GM21515 (cell line): ENCODE measurements at regions not wholly inside any gene's neighbourhood (a gene's known extent, or its start where the extent isn't known, plus 50 kb on each side); places are given as distances from the start of the nearest gene placed in this dataset.

Source experiments
- ATAC-seq: cut with Tn5 transposase; IDR thresholded peaks from one replicate; pipeline ENCODE4 v1.9.1; 2021; ENCODE audit not compliant: unreplicated experiment

GRCh38 chr20:60652046-60652445, 600.0 kb upstream of the CDH4 start:
- no peak for ATAC-seq

DNA sequence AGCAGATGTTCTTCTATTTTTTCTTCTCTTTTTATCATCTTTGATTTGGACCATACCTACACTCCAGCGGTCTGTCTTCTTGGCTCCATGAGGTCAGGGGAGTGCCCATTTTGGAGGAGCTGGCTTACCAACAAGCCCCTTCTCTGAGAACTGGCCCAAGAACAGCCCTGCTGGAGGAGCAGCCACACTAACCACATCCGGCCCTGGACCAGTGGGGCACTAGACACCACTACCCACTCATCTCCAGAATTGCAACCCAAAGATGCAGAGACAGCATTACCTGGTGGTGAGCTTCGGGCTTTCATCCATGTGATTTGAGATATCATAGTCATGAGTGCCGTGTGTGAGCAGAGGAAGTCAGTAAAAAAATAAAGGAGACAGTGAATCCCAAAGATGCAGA, 599.4 kb upstream of the CDH4 start:
- ATAC-seq, result no peak

DNA sequence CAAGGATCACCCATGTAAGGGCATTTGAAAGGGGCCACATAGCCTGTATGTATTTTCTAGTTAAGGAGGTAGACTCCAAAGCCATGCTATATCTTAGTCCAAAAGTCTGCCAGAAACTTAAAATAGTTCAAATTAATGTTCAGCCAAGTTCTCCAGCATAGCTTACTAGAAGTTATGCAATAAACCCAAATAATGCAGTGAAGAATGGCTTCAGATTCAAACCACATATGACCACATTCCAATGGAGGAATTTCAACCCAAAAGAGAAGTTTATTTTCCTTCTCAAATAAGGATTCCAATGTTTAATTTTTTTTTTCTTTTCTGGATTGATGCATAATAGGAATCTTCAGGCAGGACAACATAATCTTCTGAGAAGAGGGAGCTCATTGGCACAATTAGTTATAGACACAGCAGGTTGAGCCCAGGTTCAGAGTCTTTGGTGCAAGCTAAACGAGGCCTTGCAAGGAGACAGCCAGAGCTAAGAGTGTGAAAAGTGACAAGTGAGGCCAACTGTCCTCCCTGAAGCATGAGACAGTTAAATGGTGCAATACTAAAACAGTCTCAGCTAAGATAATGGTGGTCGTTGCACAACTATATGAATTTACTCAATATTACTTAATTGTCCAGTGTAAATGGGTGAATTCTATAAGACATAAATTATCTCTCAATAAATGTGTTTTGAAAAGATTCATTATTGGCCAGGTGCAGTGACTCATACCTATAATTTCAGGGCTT, 598.8 kb upstream of the CDH4 start:
- no peak for ATAC-seq

- no peak for ATAC-seq
Observed at GRCh38 chr20:60658681-60659080, 593.4 kb upstream of the CDH4 start.

DNA sequence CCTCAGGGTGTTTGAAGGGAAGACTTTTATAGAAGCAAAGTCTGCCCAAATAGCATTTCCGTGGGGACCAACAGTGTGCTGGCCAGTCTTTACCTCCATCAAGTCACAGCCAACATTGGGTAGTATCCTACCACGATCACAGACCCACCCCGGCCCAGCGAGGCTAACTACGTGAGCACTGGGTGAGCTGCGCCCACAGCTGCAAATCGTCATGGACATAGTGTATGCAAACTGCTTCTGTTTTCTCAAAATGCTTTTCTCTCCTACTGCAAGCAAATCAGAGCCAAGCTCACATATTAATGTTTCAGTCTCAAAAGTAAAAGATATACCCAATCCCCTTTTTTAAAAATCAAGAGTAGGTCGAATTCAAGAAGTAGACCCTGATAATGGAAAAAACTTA, 592.8 kb upstream of the CDH4 start:
- no peak for ATAC-seq

DNA sequence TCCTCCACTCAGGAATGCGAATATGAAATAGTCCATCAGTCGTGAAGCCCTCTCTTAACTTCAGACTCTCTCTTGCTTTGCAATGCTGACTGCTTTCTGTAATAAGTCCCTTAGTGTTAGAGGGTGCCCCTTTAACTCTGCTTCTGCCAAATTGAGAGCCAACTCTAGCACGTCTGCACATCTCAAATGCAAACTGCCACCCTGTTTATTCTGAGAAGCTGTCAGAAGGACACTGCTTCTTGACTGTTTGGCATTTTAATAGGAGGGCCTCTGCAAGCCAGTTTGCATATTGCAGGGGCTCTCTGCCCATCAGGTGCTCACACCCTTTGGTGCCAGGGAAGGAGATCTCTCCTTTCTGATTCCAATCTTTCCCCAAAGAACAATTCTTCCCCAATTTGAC, 589.8 kb upstream of the CDH4 start:
- no peak for ATAC-seq

DNA sequence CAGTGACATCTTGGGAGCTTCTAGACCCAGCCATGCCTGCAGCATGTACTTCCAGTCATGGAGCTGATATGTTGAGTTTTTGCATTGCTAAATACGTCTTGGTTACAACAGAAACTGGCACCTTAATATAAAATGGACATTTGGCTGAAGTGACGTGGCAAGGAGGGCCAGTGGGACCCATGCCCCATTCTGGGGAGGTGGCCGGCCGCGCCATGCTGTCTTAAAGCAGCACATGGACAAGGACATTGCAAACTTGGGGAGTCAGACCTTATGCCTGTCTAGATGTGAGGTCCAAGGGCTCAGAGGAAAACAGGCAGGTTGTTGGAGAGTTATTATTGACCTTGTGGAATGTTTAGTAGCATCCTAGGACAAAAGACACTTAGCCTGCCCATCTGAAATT, 588.0 kb upstream of the CDH4 start:
- no peak for ATAC-seq

DNA sequence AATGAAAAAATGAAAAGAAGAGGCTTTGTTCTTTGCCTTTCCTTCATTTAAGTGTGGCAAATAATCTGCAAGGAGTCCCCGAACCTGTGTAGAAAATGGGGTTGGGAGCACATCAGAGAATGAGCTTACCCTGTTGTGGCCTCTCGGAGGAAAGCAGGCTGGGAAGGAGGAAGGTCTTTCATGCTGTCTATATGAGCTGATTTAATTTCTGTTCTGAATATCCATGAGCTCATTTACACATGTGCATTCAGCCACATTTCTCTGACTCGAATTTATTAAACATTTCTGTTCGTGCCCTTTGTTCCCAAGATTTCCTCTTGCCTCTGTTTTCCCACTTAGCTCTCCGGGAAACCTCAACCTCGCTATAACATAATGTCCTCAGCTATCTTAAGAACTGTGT, 584.4 kb upstream of the CDH4 start:
- ATAC-seq, result no peak

- no peak for ATAC-seq
Observed at GRCh38 chr20:60669211-60669610, 582.9 kb upstream of the CDH4 start.

DNA sequence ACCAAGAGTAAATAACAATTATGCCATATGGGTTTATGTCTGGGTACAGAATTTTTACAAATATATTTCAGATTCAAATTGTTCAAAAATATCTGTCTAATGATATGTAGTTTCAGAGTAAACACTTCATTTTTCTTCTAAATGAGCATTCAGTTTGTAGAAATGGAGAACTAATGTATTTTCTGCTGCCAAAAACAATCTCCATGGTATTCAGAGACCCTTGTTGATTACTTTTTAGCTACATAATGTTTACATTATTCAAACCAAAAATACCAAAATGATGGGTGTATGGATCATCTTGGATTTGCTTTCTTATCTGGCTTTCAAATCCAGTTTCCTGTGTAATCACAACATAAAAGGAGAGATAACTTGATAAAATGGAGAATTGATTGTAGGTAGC, 576.0 kb upstream of the CDH4 start:
- no peak for ATAC-seq

GRCh38 chr20:60677819-60678218, 574.2 kb upstream of the CDH4 start:
- no peak for ATAC-seq

DNA sequence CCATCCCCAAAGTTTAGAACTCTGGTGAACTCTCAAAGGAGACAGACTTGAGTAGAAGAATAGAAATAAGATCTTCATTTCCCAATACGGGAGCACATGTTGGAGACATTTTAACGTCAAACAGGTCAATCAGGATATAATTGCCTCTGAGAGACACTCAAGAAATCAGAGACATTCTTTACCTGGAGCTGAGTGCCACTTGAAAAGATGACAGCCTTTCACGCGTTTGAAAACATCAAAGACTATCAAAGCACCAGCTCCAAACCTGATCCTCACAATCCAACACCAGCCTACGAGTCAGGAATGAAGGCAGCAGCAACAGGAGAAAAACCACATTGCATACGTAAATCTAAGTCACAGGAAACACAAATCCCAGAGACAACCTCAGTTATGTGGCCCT, 571.5 kb upstream of the CDH4 start:
- ATAC-seq, result no peak

DNA sequence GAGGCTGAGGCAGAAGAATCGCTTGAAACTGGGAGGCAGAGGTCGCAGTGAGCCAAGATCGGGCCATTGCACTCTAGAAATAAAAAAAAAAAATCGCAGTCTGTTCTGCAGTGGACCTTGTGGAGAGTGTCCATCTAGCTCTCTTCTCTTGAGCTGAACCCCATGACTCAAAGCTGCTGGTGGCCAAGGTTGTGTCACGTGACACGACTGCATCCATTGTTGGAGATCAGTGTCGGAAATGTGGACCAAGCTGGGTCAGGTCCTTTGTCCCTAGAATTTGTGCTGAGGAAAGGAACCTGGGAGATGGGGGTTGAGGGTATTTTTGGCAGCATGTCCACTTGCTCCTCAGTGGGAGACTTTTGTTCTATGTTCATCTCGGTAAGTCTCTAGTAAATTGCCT, 564.8 kb upstream of the CDH4 start:
- ATAC-seq, result no peak

GRCh38 chr20:60690771-60691170, 561.3 kb upstream of the CDH4 start:
- no peak for ATAC-seq

GRCh38 chr20:60691966-60692615, 560.0 kb upstream of the CDH4 start:
- no peak for ATAC-seq

DNA sequence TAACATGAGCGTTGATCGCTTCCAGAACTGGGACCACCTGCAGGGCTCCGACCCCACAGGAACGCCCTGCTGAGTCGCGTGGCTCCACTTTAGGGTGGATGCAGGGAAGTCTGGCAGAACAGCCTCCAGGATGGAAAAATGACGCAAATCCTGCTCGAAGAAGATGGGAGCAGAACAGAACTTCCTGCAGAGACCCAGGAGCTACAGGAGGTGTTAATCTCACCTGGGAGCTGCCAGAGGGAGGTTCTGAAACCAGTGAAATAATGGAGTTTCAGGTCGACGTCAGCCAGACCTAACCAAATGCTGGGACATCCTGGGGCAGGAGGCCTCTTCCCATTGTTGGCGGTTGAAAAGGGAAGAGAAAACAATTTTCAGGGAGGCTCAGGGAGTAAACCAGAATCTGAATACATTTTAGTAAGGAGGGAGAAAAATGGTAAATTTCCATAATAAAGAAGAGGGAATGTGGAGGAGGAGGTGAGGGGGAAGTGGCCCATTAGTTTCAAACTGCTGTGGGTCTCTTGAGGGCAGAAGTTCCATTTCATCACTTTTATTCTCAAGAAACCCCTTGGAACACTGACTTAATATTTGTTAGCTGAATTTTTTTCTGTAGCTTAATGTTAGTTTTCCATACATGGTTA, 558.4 kb upstream of the CDH4 start:
- no peak for ATAC-seq

DNA sequence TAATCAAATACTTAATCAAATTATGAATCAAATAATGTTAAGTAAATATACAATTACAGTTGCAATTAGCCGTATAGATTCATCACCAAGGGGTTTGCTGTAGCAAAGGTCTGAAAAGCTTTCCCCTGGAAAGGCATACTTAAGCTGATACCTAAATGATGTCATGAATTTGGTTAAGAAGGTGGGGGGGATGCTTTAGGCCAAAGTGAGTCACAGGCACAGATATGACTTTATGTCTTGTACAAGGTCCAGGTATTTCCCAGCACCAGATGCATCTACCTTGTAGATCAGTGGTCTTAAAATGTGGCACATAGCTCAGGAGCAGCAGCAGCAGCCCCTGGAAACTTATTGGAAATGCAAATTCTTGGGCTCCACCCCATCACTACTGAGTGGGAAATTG, 557.3 kb upstream of the CDH4 start:
- no peak for ATAC-seq

DNA sequence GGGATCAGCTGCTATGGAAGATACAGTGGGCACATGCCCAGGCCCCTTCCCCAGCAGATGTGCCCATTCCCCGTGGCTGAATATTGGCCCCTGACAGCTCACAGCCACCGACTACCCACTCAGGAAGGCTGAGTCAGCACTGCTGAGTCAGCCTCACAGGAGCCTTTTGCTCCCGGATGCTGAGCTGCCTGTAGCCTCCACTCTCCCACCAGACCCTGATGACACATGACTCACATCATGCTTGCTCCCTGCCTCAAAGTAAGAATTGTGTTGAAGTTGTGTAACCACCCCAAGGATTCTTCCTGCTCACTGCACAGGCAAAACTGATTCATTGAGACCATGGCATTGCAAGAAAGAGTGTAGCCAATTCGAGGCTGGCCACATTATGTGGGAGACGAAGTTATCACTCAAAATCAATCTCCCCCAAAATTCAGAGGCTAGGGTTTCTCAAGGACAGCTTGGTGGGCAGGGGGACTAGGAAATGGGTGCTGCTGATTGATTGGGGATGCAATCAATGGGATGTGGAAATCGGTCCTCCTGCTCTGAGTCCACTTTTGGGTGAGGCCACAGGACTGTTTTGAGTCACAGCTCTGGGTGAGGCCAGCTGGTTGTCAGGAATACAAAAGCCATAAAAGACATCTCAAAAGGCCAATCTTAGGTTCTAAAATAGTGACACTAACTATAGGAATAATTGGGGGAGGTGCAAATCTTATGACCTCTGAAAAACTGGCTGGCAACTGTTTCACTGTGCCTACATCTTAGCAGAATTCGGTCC, 556.6 kb upstream of the CDH4 start:
- no peak for ATAC-seq

DNA sequence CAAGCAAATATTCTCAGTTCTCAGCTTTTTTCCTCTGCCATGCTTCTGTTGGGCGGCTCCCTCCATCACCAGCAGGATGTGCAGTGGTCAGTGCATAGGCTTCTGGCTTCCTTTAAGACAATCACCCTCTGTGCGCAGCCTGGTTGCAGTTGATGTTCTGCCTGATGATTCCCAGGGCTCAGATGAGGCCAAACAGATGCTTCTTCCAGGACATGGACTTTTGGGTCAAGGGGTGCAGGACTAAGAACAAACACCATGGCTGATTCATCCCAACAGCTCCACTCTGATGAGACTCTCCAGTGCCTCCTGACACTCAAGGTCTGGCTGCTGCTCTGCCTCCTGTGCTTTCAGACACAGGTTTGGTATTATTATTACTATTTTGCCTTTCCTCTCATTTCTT, 554.8 kb upstream of the CDH4 start:
- no peak for ATAC-seq

DNA sequence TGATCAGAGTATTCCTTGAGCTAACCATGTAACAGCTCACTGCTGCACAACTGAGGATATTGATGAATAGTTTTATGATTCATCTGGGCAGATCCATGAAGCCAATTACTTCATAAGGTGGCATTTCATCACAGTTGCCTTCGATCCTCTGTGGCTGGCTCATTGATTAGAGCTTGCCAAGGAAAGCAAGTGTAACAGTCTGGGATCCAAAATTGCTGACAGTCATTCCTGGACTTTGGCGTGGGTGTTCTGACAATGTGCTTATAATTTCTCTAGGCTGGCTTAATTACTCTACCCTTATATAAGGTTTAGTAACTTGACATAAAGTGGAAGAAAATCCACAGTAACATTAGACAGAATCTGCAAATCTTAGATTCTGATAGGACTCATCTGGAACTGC, 551.3 kb upstream of the CDH4 start:
- no peak for ATAC-seq

GRCh38 chr20:60704147-60704546, 547.9 kb upstream of the CDH4 start:
- no peak for ATAC-seq

DNA sequence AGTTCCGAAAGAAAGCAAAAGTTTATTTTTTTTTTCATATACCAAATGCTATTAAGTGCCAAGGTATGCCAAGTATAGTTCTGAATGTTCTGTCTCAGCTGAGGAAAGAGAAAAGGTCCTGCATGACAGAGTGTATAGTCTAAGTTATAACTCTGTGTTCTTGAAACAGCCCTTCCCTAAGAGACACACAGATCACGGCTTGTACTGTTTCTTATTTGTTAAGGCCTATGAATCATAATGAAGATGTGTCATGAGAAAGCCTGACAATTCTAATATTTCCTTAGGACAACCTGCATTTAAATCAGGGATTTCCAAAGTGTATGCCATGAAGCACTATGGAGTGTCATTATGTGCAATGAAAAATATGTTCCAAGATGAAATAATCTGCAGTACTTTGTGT, 538.7 kb upstream of the CDH4 start:
- ATAC-seq, result no peak
